HG03060 (cell line): ENCODE measurements at regions not wholly inside any gene's neighbourhood (a gene's known extent, or its start where the extent isn't known, plus 50 kb on each side); places are given as distances from the start of the nearest gene placed in this dataset.
"Not testable (repeated sequence)": the region's sequence is repeated elsewhere in the genome, so short reads cannot be mapped to it uniquely, and the experiment has no call there.

Experiments
- ATAC-seq: cut with Tn5 transposase; IDR thresholded peaks from one replicate; pipeline ENCODE4 v1.9.1; 2021; ENCODE audit warnings: low read depth, moderate number of reproducible peaks; ENCODE audit not compliant: unreplicated experiment

DNA sequence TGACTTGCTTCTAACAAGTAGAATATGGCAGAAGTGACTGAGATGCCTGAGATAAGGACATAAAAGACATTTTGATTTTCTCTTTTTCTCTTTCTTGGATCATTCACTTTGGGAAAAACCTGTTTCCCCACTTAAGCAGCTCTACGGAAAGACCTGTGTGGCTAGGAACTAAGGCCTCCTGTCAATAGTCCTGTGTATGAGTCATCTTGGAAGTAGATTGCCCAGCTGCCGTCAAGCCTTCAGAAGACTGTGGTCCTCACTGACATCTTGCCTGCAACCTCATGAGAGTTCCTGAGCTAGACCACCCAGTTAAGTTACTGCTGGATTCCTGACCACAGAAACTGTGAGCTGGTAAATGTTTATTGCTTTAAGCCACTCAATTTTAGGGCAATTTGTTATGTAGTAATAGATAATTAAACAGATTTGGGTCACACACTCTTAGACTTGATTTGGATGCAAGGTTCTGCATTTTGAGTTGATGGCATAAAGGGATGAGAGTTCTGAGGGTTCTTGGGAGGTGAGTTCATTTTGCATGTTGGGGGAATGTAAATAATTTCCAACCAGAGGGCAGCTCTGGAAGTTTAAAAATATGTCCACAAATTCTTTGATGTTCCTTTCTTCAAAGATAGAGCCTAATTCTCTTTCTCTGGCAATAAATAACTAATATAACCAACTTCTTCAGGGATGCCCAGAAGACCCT lies 229.2 kb downstream of the SQOR start:
- no peak for ATAC-seq

DNA sequence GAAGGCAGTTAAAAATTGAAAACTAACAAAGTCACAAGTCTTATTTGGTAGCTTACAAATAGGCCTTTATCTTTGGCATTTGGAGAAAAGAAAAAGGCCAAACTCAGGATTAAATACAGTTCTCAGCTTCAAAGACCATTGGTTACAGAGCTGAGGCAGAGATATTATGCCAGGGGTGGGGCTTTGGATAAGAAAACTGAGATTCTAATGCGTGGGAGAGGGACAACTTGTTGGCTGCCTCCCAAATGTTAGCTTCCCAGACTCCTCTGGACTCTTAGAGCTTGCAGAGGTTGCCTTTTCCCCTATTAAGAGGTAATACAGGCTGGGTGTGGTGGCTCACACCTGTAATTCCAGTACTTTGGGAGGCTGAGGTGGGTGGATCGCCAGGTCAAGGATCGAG lies 231.8 kb downstream of the SQOR start:
- no peak for ATAC-seq

DNA sequence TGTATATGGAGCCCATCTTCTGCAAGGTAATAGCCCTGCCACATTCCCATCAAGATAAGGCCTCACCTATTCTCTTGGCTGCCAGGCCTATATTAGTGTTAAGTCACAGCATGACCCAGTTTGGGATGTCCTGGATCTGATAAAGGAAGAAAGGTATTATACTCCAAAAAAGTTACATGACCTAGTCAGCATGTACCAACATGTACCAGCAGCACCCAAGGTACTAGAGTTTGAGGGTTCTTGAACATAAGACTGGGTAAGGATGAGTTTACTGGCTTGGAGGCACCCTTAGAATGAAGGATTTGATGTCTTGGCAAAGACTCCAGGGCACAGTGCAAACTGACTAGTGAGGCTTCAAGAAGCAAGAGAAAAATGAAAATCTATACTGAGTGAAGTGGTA lies 232.5 kb downstream of the SQOR start:
- no peak for ATAC-seq

DNA sequence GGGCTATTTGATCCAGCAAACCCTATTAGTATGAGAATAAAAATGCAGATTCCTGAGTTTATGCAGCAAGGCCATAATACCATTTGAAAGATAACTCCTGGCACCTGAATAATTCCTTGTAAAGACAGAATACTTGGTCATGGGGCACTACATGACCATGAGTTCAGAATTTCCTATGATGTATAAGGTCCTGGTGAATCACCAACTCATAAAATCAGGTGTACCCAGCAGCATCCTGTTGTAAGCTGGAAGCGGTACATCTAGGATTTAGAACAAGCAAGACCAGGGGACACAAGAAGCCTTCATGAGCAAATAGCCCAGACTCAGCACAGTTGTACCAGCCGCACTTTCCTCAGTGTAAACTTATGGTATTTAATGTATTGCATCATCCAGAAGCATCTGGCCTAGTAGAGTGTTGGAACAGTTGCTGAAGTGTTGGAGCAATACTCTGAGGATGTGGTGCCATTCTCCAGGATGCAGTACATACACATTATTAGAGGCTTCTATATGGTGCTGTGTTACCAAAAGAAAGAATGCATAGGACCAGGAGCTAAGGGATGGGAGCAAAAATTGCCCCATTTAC lies 233.4 kb downstream of the SQOR start:
- ATAC-seq, result no peak

GRCh38 chr15:45869034-45869668 lies 234.3 kb downstream of the SQOR start:
- ATAC-seq, result no peak

- ATAC-seq, result no peak
These were observed 236.5 kb downstream of the SQOR start for GRCh38 chr15:45871121-45871855.

DNA sequence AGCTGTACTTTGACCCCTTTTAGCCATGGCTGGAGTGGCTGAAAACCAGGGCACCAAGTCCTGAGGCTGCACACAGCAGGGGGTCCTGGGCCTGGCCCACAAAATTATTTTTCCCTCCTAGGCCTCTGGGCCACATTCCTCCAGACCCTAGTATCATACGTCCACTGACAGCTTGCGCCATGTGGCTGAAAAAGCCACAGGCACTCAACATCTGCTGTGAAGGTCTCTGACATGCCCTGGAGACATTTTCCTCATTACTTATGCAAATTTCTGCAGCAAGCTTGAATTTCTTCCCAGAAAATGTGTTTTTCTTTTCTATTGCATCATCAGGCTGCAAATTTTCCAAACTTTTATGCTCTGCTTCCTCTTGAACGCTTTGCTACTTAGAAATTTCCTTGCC lies 239.0 kb downstream of the SQOR start:
- ATAC-seq, result no peak

DNA sequence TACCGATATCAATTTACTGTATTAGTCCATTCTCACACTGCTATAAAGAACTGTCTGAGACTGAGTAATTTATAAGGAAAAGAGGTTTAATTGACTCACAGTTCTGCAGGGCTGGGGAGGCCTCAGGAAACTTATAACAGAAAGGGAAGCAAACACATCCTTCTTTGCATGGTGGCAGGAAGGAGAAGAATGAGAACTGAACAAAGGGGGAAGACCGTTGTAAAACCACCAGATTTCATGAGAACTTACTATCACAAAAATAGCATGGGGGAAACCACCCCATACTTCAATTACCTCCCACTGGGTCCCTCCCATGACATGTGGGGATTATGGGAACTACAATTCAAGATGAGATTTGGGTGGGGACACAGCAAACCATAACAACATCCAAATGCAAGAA lies 239.7 kb downstream of the SQOR start:
- ATAC-seq, result not testable (repeated sequence)

GRCh38 chr15:45884289-45884688 lies 249.5 kb downstream of the SQOR start:
- no peak for ATAC-seq

GRCh38 chr15:45884755-45885445 lies 250.1 kb downstream of the SQOR start:
- ATAC-seq, result no peak

- ATAC-seq, result no peak
These were observed 251.0 kb downstream of the SQOR start for GRCh38 chr15:45885801-45886200.

DNA sequence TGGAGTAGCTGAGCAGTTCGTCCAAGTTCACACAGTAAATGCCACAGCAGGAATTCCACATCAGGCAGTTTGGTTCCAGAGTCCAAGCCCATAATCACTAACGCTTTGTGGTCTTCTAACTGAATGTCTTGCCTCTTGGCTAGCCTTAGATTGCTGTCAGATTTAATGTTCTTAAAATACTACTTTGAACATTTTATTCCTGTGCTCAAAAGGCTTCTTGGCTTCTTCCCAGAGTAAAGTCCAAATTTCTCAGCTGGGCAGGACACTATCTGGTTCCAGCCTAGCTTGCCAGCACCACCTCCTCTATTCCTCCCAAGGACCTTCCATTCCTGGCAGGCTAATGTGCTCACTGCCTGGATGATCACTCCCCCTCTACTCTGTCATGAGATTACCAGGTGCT lies 256.9 kb downstream of the SQOR start:
- no peak for ATAC-seq

- no peak for ATAC-seq
These were observed 257.4 kb downstream of the SQOR start for GRCh38 chr15:45892182-45892581.

DNA sequence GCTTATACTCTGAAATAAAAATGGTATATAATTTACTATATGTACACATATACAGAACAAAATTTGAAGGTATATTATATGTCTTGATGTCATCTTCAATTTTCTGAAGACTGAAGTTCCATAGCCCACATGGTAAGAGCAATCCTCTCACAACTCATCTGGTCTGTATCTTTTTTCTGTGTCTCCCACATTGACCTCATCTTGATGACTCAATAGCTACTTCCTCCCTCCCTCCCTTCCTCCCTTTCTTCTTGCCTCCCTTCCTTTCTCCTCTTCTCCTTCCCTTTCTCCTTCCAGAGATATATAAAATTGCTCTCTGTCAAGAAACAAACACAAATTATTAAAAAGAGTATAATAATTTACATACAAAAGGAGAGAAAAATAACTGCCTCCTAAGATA lies 268.5 kb downstream of the SQOR start:
- no peak for ATAC-seq

- no peak for ATAC-seq
These were observed 269.2 kb downstream of the SQOR start for GRCh38 chr15:45904019-45904418.

DNA sequence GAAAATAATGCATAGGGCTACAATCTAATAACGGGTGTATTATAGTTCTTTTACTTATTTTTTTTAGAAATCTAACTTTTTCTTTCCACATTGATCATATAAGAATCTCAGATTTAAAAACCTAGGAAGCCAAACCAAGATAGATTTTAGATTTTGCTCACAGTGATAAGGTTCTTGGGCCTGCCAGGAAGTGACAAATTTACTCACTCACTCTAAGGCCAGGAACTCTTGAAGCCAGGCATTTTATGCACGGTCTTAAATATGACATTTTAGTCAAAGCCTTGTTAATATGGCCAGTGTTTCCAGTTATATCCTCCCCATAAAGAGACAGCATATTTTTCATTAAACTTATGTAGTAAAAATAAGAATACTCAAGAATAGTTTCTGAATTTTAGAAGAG lies 271.4 kb downstream of the SQOR start:
- no peak for ATAC-seq

DNA sequence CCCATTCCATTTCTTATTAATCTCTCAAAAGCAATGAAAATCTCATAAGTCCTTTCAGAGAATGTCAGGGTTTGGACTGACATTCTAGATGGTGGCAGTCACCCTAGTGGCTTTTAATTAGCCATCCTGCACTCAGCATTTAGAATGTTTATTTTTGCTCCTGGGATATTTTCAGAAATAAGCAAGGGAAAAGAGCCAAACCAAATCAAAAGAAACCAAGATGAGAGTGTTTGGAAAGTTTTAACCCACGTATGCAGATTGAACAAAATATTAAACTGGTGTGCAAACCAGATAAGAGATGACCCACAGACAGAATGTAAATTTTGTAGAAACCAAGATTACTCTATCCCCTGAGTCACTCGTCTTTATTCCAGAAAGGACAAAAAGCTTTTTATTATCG lies 275.8 kb downstream of the SQOR start:
- no peak for ATAC-seq

DNA sequence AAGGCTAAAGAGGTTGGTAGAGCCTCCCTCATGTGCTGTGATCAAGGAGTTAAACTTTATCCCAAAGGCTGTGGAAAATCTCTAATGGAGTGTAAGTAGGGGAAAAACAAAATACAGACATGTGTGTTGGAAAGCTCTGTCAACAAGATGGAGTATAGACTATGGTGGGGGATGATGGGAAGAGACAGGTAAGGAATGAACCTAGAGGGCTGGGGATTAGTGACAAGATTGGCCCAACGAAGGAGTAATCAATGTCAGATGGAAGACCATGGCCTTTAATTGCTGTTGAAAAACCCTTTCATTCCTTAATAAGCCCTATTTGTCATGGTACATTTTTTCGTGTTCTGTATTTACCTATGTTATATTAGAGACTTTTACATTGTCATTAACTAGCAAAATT lies 278.6 kb downstream of the SQOR start:
- ATAC-seq, result no peak

DNA sequence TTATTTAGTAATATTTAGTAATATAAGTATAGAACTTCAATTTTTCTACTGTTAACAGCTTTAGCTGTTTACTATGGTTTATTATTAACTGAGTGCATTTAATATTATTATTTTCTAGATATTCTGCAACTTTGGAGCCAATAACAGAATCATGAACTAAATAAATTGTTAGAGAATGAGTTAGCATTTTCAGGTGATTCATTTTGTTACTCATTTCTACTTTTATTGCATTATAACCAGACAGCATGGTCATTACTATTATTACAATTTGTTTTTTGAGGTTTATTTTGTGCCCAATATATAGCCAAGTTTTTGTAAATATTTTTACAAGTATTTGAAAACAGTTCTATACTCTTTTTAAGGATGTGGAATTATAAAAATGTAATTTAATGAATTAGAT lies 279.6 kb downstream of the SQOR start:
- no peak for ATAC-seq

GRCh38 chr15:45918839-45919238 lies 284.0 kb downstream of the SQOR start:
- ATAC-seq, result no peak

- no peak for ATAC-seq
These were observed 285.0 kb downstream of the SQOR start for GRCh38 chr15:45919806-45920205.
